WTC11 (cell line): ENCODE measurements at regions not wholly inside any gene's neighbourhood (a gene's known extent, or its start where the extent isn't known, plus 50 kb on each side); places are given as distances from the start of the nearest gene placed in this dataset.

Experiments used
- ATAC-seq: fragments of 200-7000 bp; cut with Tn5 transposase; 2 replicates; pipeline ENCODE4 v1.10.0; 2021; ENCODE audit warnings: mild to moderate bottlenecking, moderate library complexity
- CTCF ChIA-PET: fragments of 300-600 bp; sonication (Branson Sonifier 250); formaldehyde crosslinking; loops from one replicate; lab custom pipeline; 2021; ENCODE audit warnings: antibody characterized with exemption; lab: Charles Lee
- POLR2A ChIA-PET: fragments of 350-600 bp; sonication (Branson Sonifier 250); formaldehyde crosslinking; loops from one replicate; lab custom pipeline; 2021; ENCODE audit warnings: antibody characterized with exemption; lab: Charles Lee
- DNase-seq: peaks from one replicate; pipeline ENCODE4 v3.0.0; 2021; ENCODE audit warnings: low spot score
- H3K27ac Mint-ChIP-seq: 2 replicates; pipeline ENCODE4 v1.8.0; 2021; ENCODE audit warnings: mixed read lengths
- H3K27me3 Mint-ChIP-seq: 2 replicates; pipeline ENCODE4 v1.8.0; 2021; ENCODE audit warnings: low read depth, mild to moderate bottlenecking, moderate library complexity, mixed read lengths
- H3K36me3 Mint-ChIP-seq: 2 replicates; pipeline ENCODE4 v1.8.0; 2021; ENCODE audit warnings: mixed read lengths
- H3K4me1 Mint-ChIP-seq: 2 replicates; pipeline ENCODE4 v1.8.0; 2022; ENCODE audit warnings: mixed read lengths
- H3K4me3 Mint-ChIP-seq: 2 replicates; pipeline ENCODE4 v1.8.0; 2021; ENCODE audit warnings: mild to moderate bottlenecking, moderate library complexity, mixed read lengths
- H3K9me3 Mint-ChIP-seq: 2 replicates; pipeline ENCODE4 v1.8.0; 2021; ENCODE audit warnings: mixed read lengths
- CBFB ChIP-seq: sonication (generic); formaldehyde crosslinking; IDR thresholded peaks from 2 replicates; pipeline ENCODE4 v1.8.1; 2022; ENCODE audit warnings: mild to moderate bottlenecking, low read depth, missing genetic modification reagents
- CREM ChIP-seq: sonication (generic); formaldehyde crosslinking; IDR thresholded peaks from 2 replicates; pipeline ENCODE4 v1.8.1; 2022; ENCODE audit warnings: mild to moderate bottlenecking, missing genetic modification reagents, moderate library complexity
- ESRRA ChIP-seq: sonication (generic); formaldehyde crosslinking; IDR thresholded peaks from 2 replicates; pipeline ENCODE4 v1.8.1; 2022; ENCODE audit warnings: mild to moderate bottlenecking, missing genetic modification reagents, borderline replicate concordance
- FOXP1 ChIP-seq: sonication (generic); formaldehyde crosslinking; IDR thresholded peaks from 2 replicates; pipeline ENCODE4 v1.8.0; 2022; ENCODE audit warnings: missing genetic modification reagents, mild to moderate bottlenecking, moderate library complexity, borderline replicate concordance
- GABPB1 ChIP-seq: sonication (generic); formaldehyde crosslinking; IDR thresholded peaks from 2 replicates; pipeline ENCODE4 v1.8.1; 2023; ENCODE audit warnings: mild to moderate bottlenecking, missing genetic modification reagents
- GRHL2 ChIP-seq: fragments of 250-450 bp; sonication (Bioruptor Pico); IDR thresholded peaks from 2 replicates; pipeline ENCODE4 v1.8.0; 2022; ENCODE audit warnings: mild to moderate bottlenecking, moderate library complexity; ENCODE audit not compliant: insufficient replicate concordance, severe bottlenecking
- IRF2 ChIP-seq: sonication (generic); formaldehyde crosslinking; IDR thresholded peaks from 2 replicates; pipeline ENCODE4 v1.8.0; 2022; ENCODE audit warnings: low read depth, missing genetic modification reagents, borderline replicate concordance
- JAZF1 ChIP-seq: fragments of 250-450 bp; sonication (Bioruptor Pico); IDR thresholded peaks from 2 replicates; pipeline ENCODE4 v1.9.0; 2021; ENCODE audit warnings: moderate library complexity, mild to moderate bottlenecking, inconsistent platforms
- NFE2L1 ChIP-seq: sonication (generic); formaldehyde crosslinking; IDR thresholded peaks from 2 replicates; pipeline ENCODE4 v1.8.1; 2023; ENCODE audit warnings: missing genetic modification reagents
- PRRX2 ChIP-seq: fragments of 250-450 bp; sonication (Bioruptor Pico); IDR thresholded peaks from 2 replicates; pipeline ENCODE4 v1.8.0; 2021; ENCODE audit warnings: mild to moderate bottlenecking
- RORB ChIP-seq: fragments of 250-450 bp; sonication (Bioruptor Pico); IDR thresholded peaks from 2 replicates; pipeline ENCODE4 v1.9.0; 2021; ENCODE audit warnings: mild to moderate bottlenecking
- TP53 ChIP-seq: sonication (generic); formaldehyde crosslinking; IDR thresholded peaks from 2 replicates; pipeline ENCODE4 v1.8.1; 2023; ENCODE audit warnings: mild to moderate bottlenecking, missing genetic modification reagents
- ZNF121 ChIP-seq: sonication (generic); formaldehyde crosslinking; IDR thresholded peaks from 2 replicates; pipeline ENCODE4 v1.8.0; 2023; ENCODE audit warnings: missing genetic modification reagents
- ZNF138 ChIP-seq: sonication (generic); formaldehyde crosslinking; conservative IDR thresholded peaks from 2 replicates; pipeline ENCODE4 v1.8.1; 2022; ENCODE audit warnings: mild to moderate bottlenecking, moderate library complexity, missing genetic modification reagents
- ZNF281 ChIP-seq: sonication (generic); formaldehyde crosslinking; IDR thresholded peaks from 2 replicates; pipeline ENCODE4 v1.8.0; 2023; ENCODE audit warnings: mild to moderate bottlenecking, missing genetic modification reagents
- ZNF396 ChIP-seq: fragments of 250-450 bp; sonication (Bioruptor Pico); IDR thresholded peaks from 2 replicates; pipeline ENCODE4 v1.8.0; 2021; ENCODE audit warnings: mild to moderate bottlenecking, moderate library complexity, borderline replicate concordance
- TF ChIP-seq, protein P1 (sequence below): sonication (generic); formaldehyde crosslinking; IDR thresholded peaks from 2 replicates; pipeline ENCODE4 v1.8.1; 2023; ENCODE audit warnings: mild to moderate bottlenecking, missing genetic modification reagents, moderate library complexity
- TF ChIP-seq, protein P2 (sequence below): sonication (generic); formaldehyde crosslinking; IDR thresholded peaks from 2 replicates; pipeline ENCODE4 v1.8.0; 2022; ENCODE audit warnings: mild to moderate bottlenecking, missing genetic modification reagents
- TF ChIP-seq, protein P3 (sequence below): fragments of 250-450 bp; sonication (Bioruptor Pico); IDR thresholded peaks from 2 replicates; pipeline ENCODE4 v1.8.0; 2021; ENCODE audit warnings: mild to moderate bottlenecking
- TF ChIP-seq, protein P4 (sequence below): sonication (generic); formaldehyde crosslinking; IDR thresholded peaks from 2 replicates; pipeline ENCODE4 v1.8.0; 2022; ENCODE audit warnings: mild to moderate bottlenecking, missing genetic modification reagents
- TF ChIP-seq, protein P5 (sequence below): sonication (generic); formaldehyde crosslinking; IDR thresholded peaks from 2 replicates; pipeline ENCODE4 v1.8.1; 2022; ENCODE audit warnings: mild to moderate bottlenecking, missing genetic modification reagents, moderate library complexity, borderline replicate concordance

DNA sequence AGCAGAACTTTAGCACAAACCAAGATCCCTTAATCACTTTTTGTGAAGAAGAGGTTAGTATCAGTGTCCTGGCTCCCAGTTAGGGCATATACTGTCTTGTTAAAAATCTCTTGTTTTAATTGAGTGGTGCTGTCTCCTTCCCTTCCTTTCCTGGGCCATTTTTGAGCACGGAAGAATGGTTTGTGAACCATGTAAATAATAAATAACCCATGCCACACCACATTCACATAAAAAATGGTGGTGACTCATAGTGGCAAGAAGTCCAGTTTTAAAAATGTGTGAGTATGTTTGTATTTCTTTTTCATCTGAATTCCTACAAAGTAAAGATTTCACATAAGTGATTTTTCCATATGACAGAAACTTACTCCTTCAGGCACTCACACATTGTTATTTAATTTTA, 59.1 kb upstream of the SPRED1 start:
- ChIA-PET POLR2A (no interaction called here), CTCF (no interaction called here)
- no peaks in the 10 kb centered on the region for H3K36me3 Mint-ChIP-seq
- no peak overlapping the region for H3K4me3 Mint-ChIP-seq
- H3K4me1 Mint-ChIP-seq: peaks cover 17% of the 10 kb centered on the region
- ATAC-seq: no peak
- no peaks in the 10 kb centered on the region for H3K9me3 Mint-ChIP-seq
- DNase-seq: no peak
- TF ChIP-seq ZNF138 (CRISPR knock-in tag): no peak
- no peaks in the 10 kb centered on the region for H3K27me3 Mint-ChIP-seq
- peak overlapping the region; percentile 78; the same call in 1 of the 2 replicates for H3K27ac Mint-ChIP-seq

GRCh38 chr15:38195191-38195901, 57.3 kb upstream of the SPRED1 start:
- Mint-ChIP-seq H3K4me3 (no peak overlapping the region), H3K9me3 (peaks cover 3% of the 10 kb centered on the region), H3K36me3 (no peaks in the 10 kb centered on the region), H3K27ac (no peak overlapping the region), H3K4me1 (peaks cover 8% of the 10 kb centered on the region), H3K27me3 (no peaks in the 10 kb centered on the region)
- ATAC-seq (no peak), DNase-seq (no peak)
- ChIA-PET POLR2A (interaction anchor here (0.5 kb wide), 1 partner anchor 215 kb away, joined by 6 read pairs; no protein-coding TSS in a partner anchor), CTCF (no interaction called here)
- TF ChIP-seq, protein P1, sequence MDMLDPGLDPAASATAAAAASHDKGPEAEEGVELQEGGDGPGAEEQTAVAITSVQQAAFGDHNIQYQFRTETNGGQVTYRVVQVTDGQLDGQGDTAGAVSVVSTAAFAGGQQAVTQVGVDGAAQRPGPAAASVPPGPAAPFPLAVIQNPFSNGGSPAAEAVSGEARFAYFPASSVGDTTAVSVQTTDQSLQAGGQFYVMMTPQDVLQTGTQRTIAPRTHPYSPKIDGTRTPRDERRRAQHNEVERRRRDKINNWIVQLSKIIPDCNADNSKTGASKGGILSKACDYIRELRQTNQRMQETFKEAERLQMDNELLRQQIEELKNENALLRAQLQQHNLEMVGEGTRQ (CRISPR knock-in tag): no peak
- TF ChIP-seq RORB (CRISPR knock-in tag) (no peak), ESRRA (CRISPR knock-in tag) (no peak), JAZF1 (CRISPR knock-in tag) (no peak), GRHL2 (CRISPR knock-in tag) (no peak), FOXP1 (no peak), CREM (no peak), CBFB (CRISPR knock-in tag) (no peak), ZNF121 (CRISPR knock-in tag) (no peak), GABPB1 (CRISPR knock-in tag) (no peak), ZNF396 (CRISPR knock-in tag) (no peak)
- TF ChIP-seq, protein P2, sequence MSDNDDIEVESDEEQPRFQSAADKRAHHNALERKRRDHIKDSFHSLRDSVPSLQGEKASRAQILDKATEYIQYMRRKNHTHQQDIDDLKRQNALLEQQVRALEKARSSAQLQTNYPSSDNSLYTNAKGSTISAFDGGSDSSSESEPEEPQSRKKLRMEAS (CRISPR knock-in tag): no peak
- TF ChIP-seq, protein P3, sequence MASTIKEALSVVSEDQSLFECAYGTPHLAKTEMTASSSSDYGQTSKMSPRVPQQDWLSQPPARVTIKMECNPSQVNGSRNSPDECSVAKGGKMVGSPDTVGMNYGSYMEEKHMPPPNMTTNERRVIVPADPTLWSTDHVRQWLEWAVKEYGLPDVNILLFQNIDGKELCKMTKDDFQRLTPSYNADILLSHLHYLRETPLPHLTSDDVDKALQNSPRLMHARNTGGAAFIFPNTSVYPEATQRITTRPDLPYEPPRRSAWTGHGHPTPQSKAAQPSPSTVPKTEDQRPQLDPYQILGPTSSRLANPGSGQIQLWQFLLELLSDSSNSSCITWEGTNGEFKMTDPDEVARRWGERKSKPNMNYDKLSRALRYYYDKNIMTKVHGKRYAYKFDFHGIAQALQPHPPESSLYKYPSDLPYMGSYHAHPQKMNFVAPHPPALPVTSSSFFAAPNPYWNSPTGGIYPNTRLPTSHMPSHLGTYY (CRISPR knock-in tag): no peak
- TF ChIP-seq, protein P4, sequence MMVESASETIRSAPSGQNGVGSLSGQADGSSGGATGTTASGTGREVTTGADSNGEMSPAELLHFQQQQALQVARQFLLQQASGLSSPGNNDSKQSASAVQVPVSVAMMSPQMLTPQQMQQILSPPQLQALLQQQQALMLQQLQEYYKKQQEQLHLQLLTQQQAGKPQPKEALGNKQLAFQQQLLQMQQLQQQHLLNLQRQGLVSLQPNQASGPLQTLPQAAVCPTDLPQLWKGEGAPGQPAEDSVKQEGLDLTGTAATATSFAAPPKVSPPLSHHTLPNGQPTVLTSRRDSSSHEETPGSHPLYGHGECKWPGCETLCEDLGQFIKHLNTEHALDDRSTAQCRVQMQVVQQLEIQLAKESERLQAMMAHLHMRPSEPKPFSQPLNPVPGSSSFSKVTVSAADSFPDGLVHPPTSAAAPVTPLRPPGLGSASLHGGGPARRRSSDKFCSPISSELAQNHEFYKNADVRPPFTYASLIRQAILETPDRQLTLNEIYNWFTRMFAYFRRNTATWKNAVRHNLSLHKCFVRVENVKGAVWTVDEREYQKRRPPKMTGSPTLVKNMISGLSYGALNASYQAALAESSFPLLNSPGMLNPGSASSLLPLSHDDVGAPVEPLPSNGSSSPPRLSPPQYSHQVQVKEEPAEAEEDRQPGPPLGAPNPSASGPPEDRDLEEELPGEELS (CRISPR knock-in tag): no peak

DNA sequence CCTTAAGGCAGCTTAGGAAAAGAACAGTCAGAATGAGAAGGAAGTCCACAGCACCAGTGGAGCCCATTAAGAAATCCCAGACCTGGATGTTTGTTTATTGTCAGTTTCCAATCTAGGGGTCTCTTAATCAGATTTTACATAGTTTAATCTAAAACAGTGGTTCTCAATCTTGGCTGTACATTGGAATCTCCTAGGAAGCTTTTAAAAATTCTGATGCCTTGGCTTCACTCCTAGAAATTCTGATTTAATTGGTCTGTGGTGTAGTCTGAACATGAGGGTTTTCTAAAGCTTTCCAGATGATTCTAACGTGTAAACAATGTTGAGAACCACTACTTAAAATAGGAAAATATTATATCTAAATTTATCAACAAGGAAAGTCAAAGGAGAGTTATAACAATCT, 56.6 kb upstream of the SPRED1 start:
- Mint-ChIP-seq H3K9me3 (peaks cover 6% of the 10 kb centered on the region), H3K27ac (no peak overlapping the region), H3K36me3 (no peaks in the 10 kb centered on the region), H3K27me3 (no peaks in the 10 kb centered on the region), H3K4me3 (no peak overlapping the region), H3K4me1 (peaks cover 4% of the 10 kb centered on the region; the same call in 1 of the 2 replicates)
- ATAC-seq (no peak), DNase-seq (no peak)
- POLR2A ChIA-PET: no interaction called here
- CTCF ChIA-PET: no interaction called here
- TF ChIP-seq ZNF281 (CRISPR knock-in tag): no peak
- TF ChIP-seq IRF2: no peak
- no peak for TF ChIP-seq PRRX2
- TF ChIP-seq, protein P5, sequence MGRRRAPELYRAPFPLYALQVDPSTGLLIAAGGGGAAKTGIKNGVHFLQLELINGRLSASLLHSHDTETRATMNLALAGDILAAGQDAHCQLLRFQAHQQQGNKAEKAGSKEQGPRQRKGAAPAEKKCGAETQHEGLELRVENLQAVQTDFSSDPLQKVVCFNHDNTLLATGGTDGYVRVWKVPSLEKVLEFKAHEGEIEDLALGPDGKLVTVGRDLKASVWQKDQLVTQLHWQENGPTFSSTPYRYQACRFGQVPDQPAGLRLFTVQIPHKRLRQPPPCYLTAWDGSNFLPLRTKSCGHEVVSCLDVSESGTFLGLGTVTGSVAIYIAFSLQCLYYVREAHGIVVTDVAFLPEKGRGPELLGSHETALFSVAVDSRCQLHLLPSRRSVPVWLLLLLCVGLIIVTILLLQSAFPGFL: no peak
- TF ChIP-seq CREM: no peak
- no peak for TF ChIP-seq ZNF138 (CRISPR knock-in tag)
- no peak for TF ChIP-seq JAZF1 (CRISPR knock-in tag)
- TF ChIP-seq TP53 (CRISPR knock-in tag): no peak
- no peak for TF ChIP-seq NFE2L1
